ENCODE measurements at regions not wholly inside any gene's neighbourhood (a gene's known extent, or its start where the extent isn't known, plus 50 kb on each side); places are given as distances from the start of the nearest gene placed in this dataset.

DNA sequence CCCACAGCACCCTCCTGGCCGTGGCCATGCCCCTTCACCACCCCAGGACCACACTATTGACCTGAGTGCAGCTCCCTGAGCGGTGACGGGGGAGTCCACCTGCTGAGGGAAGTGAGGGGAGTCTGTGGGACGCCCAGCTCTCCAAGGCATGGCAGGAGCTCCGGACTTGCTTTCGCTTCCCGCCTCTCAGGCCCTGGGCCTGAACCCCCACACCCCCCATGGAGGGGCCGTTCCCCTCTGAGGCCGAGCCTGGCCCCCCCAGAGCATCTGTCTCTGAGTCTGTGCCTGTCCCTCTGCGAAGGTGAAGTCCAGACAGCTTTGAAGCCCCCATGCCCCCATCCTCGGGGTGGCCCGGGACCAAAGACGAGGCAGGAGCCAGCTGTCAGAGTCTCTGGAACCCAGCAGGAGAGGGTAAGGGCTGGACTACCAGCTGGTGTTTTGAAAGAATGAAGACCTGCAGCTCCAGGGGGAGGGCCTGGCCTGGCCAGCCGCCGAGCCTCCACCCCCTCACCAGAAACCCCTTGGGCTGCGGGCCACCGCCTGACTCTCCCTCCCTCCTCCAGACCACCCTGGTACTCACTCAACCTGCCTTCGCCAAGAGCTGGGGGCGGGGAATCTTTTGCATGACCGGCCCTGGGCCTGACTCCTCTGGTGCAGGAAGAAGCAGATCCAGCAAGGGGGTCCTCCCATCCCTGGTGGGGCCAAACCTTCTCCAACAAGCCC lies 114.0 kb downstream of the PDGFA start:
- H3K36me3 Mint-ChIP-seq (ENCODE audit: unreplicated experiment), result peaks cover 18% of the 10 kb centered on the region
- no peak for DNase-seq

DNA sequence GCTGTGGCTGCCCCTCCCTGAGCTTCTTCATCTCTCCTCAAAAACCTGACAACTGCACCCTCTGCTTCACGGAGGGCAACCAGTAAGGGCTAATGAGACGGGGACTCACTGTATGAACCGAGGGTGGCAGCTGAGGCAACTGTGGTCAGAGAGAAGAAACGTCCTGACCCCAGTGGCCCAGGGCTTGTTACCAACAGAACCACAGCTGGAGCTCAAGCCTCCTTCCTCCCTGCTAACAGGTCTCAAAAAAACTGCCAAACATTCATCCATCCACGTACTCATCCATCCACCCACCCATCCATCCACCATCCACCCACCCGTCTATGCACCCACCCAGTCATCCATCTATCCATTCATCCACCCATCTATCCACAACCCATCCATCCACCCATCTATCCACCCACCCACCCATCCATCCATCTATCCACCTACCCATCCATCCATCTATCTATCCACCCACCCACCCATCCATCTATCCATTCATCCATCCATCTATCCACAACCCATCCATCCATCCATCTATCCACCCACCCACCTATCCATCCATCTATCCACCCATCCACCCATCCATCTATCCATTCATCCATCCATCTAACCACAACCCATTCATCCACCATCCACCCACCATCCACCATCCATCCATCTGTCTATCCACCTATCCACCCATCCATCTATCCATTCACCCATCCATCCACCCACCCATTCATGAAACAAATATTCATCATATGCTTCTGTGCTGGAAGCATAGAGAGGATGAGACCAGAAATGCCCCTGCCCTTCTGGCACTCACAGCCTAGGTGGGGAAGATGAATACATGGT lies 111.7 kb downstream of the PDGFA start:
- no peaks in the 10 kb centered on the region for H3K4me1 Mint-ChIP-seq (ENCODE audit: low read depth, unreplicated experiment)
- no peak for DNase-seq
- no peak overlapping the region for H3K4me3 Mint-ChIP-seq (ENCODE audit: unreplicated experiment)
- peaks cover 8% of the 10 kb centered on the region for H3K27me3 Mint-ChIP-seq (ENCODE audit: unreplicated experiment)
- peaks cover 13% of the 10 kb centered on the region for H3K9me3 Mint-ChIP-seq (ENCODE audit: unreplicated experiment)
- H3K36me3 Mint-ChIP-seq (ENCODE audit: unreplicated experiment), result peaks cover 13% of the 10 kb centered on the region
- TF ChIP-seq, protein P1, sequence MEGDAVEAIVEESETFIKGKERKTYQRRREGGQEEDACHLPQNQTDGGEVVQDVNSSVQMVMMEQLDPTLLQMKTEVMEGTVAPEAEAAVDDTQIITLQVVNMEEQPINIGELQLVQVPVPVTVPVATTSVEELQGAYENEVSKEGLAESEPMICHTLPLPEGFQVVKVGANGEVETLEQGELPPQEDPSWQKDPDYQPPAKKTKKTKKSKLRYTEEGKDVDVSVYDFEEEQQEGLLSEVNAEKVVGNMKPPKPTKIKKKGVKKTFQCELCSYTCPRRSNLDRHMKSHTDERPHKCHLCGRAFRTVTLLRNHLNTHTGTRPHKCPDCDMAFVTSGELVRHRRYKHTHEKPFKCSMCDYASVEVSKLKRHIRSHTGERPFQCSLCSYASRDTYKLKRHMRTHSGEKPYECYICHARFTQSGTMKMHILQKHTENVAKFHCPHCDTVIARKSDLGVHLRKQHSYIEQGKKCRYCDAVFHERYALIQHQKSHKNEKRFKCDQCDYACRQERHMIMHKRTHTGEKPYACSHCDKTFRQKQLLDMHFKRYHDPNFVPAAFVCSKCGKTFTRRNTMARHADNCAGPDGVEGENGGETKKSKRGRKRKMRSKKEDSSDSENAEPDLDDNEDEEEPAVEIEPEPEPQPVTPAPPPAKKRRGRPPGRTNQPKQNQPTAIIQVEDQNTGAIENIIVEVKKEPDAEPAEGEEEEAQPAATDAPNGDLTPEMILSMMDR (IDR thresholded peaks at IDR 0.05; ENCODE audit: partially characterized antibody, unreplicated experiment), result no peak
- H3K27ac Mint-ChIP-seq (ENCODE audit: unreplicated experiment), result no peak overlapping the region

More for the DNA sequence above, 114.0 kb downstream of the PDGFA start:
- TF ChIP-seq, protein P1 (IDR thresholded peaks at IDR 0.05; ENCODE audit: partially characterized antibody, unreplicated experiment), result no peak
- Mint-ChIP-seq H3K4me1 (ENCODE audit: low read depth, unreplicated experiment) (no peaks in the 10 kb centered on the region), H3K27me3 (ENCODE audit: unreplicated experiment) (peaks cover 10% of the 10 kb centered on the region), H3K4me3 (ENCODE audit: unreplicated experiment) (no peak overlapping the region), H3K9me3 (ENCODE audit: unreplicated experiment) (peaks cover 7% of the 10 kb centered on the region), H3K27ac (ENCODE audit: unreplicated experiment) (no peak overlapping the region)

DNA sequence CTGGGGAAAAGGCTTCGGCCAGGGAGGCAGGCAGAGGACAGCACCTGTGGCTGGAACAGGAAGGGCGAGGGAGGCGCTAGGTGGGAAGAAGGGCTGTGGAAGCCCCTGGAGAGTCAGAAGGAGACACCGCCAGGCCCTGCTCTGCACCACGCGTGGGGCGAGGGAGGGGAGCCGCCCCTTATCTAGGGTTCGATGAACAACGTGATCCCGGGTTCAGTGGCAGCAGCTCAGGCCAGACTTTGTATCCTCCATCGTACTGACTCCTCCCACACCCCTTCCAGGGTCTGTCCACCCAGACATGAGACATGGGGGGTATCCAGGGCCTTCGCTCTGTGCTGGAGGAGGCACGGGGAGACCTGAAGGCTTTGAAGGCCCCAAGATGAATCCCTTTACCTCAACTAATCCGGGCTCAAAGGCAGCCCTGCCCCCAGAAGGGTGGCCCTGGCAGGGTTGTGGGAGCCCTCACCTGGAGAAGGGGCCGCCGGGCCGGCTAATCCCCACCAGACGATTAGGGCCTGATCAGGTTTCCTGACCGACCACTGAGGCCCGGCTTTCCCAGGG lies 110.8 kb downstream of the PDGFA start:
- Mint-ChIP-seq H3K4me1 (ENCODE audit: low read depth, unreplicated experiment) (no peaks in the 10 kb centered on the region), H3K27ac (ENCODE audit: unreplicated experiment) (no peak overlapping the region), H3K36me3 (ENCODE audit: unreplicated experiment) (peaks cover 13% of the 10 kb centered on the region), H3K27me3 (ENCODE audit: unreplicated experiment) (peaks cover 8% of the 10 kb centered on the region), H3K9me3 (ENCODE audit: unreplicated experiment) (peaks cover 13% of the 10 kb centered on the region), H3K4me3 (ENCODE audit: unreplicated experiment) (no peak overlapping the region)
- no peak for DNase-seq
- TF ChIP-seq, protein P1 (IDR thresholded peaks at IDR 0.05; ENCODE audit: partially characterized antibody, unreplicated experiment), result no peak

DNA sequence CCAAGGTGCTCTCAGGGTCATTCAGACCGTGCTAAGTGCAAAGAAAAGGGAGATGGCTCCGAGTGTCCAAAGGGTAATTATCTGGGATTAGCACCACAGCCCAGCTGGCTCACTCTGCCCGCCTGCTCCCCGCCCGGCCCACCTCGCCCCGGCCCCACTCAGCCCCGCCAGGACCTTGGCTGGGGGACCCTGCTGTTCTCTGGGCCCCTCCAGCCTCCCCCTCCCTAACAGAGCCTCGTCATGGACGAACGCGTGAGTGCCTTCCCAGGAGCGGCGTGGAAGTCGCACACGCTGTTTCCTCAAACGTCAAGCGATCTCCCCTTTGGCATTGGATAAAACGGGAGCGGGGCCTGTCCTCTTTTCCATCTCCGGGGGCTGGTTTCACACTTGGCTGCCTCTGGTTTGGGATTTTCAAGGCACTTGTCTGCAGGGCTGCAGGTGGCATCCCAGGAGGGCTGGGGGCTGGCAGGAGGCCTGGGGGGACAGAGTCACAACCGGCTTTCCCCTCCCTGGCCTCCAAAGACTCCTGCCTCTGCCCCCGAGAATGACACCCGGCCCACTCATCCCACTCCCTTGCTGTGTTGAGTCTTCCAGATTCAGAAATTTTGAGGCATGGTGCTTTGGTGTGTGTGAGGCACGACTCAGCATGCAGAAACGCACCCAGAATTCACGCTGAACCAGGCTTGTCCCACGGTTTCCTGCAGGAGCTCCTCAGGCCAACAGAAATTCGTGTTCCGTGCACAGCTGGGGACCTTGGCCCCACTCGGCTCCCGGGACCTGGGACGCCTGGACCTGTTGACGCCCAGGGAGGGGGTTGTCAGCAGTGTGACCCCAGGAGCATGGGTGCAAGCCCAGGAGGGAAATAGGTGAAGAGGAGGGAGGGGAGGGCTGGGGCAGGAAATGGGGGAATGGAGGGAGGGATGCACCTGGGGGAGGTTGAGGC lies 110.0 kb downstream of the PDGFA start:
- no peaks in the 10 kb centered on the region for H3K4me1 Mint-ChIP-seq (ENCODE audit: low read depth, unreplicated experiment)
- H3K4me3 Mint-ChIP-seq (ENCODE audit: unreplicated experiment), result no peak overlapping the region
- H3K9me3 Mint-ChIP-seq (ENCODE audit: unreplicated experiment), result peaks cover 13% of the 10 kb centered on the region
- TF ChIP-seq, protein P1 (IDR thresholded peaks at IDR 0.05; ENCODE audit: partially characterized antibody, unreplicated experiment), result no peak
- H3K36me3 Mint-ChIP-seq (ENCODE audit: unreplicated experiment), result peaks cover 10% of the 10 kb centered on the region
- peaks cover 5% of the 10 kb centered on the region for H3K27me3 Mint-ChIP-seq (ENCODE audit: unreplicated experiment)
- DNase-seq, result no peak
- H3K27ac Mint-ChIP-seq (ENCODE audit: unreplicated experiment), result no peak overlapping the region

All from glutamatergic neuron (in vitro differentiated cells).